Left ventricle myocardium inferior (tissue), 1 donor: ENCODE measurements at regions not wholly inside any gene's neighbourhood (a gene's known extent, or its start where the extent isn't known, plus 50 kb on each side); places are given as distances from the start of the nearest gene placed in this dataset.

Source experiments
- DNase-seq: peaks from one replicate; pipeline ENCODE4 v3.0.0-alpha.2; 2020
- H3K27ac ChIP-seq: fragments of 200-600 bp; replicated peaks from 2 replicates; pipeline ENCODE4 v1.8.0; 2021
- H3K27me3 ChIP-seq: fragments of 200-600 bp; 2 replicates; pipeline ENCODE4 v1.8.0; 2021; ENCODE audit warnings: low read depth
- H3K36me3 ChIP-seq: fragments of 200-600 bp; 2 replicates; pipeline ENCODE4 v1.8.0; 2021
- H3K4me1 ChIP-seq: fragments of 200-600 bp; 2 replicates; pipeline ENCODE4 v1.8.0; 2021
- H3K4me3 ChIP-seq: fragments of 200-600 bp; 2 replicates; pipeline ENCODE4 v1.8.0; 2021; ENCODE audit warnings: mild to moderate bottlenecking, moderate library complexity
- H3K9me3 ChIP-seq: fragments of 200-600 bp; replicated peaks from 2 replicates; pipeline ENCODE4 v1.8.0; 2021
- intact Hi-C: fragments of 100-400 bp; cut with micrococcal nuclease; formaldehyde crosslinking; loops from one replicate; pipeline ENCODE4 v1.11.0; 2022
- TF ChIP-seq, protein P1 (sequence below): fragments of 200-600 bp; IDR thresholded peaks from 2 replicates; pipeline ENCODE4 v1.8.0; 2021; ENCODE audit warnings: antibody characterized with exemption, mild to moderate bottlenecking, borderline replicate concordance
- donor health status: DM: no; HTN: yes; CAD: no; lungs with severe emphysema.

- no peak overlapping the region for H3K4me3 ChIP-seq
- H3K36me3 ChIP-seq = no peaks in the 10 kb centered on the region
- no peaks in the 10 kb centered on the region for H3K4me1 ChIP-seq
- H3K27ac ChIP-seq = no peak overlapping the region
- TF ChIP-seq, protein P1, sequence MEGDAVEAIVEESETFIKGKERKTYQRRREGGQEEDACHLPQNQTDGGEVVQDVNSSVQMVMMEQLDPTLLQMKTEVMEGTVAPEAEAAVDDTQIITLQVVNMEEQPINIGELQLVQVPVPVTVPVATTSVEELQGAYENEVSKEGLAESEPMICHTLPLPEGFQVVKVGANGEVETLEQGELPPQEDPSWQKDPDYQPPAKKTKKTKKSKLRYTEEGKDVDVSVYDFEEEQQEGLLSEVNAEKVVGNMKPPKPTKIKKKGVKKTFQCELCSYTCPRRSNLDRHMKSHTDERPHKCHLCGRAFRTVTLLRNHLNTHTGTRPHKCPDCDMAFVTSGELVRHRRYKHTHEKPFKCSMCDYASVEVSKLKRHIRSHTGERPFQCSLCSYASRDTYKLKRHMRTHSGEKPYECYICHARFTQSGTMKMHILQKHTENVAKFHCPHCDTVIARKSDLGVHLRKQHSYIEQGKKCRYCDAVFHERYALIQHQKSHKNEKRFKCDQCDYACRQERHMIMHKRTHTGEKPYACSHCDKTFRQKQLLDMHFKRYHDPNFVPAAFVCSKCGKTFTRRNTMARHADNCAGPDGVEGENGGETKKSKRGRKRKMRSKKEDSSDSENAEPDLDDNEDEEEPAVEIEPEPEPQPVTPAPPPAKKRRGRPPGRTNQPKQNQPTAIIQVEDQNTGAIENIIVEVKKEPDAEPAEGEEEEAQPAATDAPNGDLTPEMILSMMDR = no peak
- intact Hi-C loops = no loop called here
- no peaks in the 10 kb centered on the region for H3K27me3 ChIP-seq
- no peaks in the 10 kb centered on the region for H3K9me3 ChIP-seq
- DNase-seq = no peak
Measured at GRCh38 chr5:8290721-8291120, 421.8 kb downstream of the MTRR start.

DNA sequence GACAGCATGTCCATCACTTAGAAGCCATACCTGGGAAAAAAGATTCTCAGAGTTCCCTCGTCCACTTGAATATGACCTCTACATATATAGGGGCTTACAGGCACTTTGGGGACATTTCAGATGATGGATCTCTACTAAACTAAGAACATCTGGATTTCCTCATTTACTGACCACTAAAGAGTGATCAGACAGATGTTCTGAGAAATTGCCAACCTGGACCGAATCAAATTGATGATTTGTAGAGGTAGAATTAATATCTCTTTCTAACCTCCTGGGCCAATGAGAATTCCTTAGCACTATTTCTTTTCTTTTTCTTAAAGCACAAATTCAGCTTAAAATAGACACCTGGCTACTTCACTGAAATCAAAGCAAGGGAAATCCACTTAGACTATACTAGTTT, 422.7 kb downstream of the MTRR start:
- TF ChIP-seq, protein P1 = no peak
- Histone ChIP-seq H3K4me3 (no peak overlapping the region), H3K36me3 (no peaks in the 10 kb centered on the region), H3K27ac (no peak overlapping the region), H3K4me1 (no peaks in the 10 kb centered on the region), H3K27me3 (no peaks in the 10 kb centered on the region), H3K9me3 (no peaks in the 10 kb centered on the region)
- no peak for DNase-seq
- intact Hi-C loops = no loop called here

DNA sequence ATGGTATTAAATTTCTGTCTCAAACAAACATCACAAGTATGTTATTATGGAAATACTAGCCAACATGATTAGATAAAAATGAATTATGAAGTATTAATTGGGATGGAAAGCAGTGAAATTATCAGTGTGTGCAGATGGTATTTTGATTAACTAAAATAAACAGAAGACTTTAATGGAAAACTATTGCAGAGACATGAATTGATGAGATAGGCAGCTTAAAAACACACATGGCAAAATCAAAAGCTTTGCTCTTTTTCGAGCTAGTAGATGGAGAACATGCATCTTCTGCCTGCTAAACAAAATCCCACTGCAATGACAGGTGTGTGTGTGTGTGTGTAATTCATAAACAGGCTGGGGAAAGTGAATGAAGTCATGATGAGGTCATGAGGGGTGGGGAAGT, 426.2 kb downstream of the MTRR start:
- H3K9me3 ChIP-seq = no peaks in the 10 kb centered on the region
- H3K4me1 ChIP-seq = no peaks in the 10 kb centered on the region
- H3K27me3 ChIP-seq = no peaks in the 10 kb centered on the region
- TF ChIP-seq, protein P1 = no peak
- no peaks in the 10 kb centered on the region for H3K36me3 ChIP-seq
- no peak for DNase-seq
- intact Hi-C loops = no loop called here
- no peak overlapping the region for H3K27ac ChIP-seq
- H3K4me3 ChIP-seq = no peak overlapping the region

- no peaks in the 10 kb centered on the region for H3K4me1 ChIP-seq
Measured at GRCh38 chr5:8299716-8300115, 430.8 kb downstream of the MTRR start.

DNA sequence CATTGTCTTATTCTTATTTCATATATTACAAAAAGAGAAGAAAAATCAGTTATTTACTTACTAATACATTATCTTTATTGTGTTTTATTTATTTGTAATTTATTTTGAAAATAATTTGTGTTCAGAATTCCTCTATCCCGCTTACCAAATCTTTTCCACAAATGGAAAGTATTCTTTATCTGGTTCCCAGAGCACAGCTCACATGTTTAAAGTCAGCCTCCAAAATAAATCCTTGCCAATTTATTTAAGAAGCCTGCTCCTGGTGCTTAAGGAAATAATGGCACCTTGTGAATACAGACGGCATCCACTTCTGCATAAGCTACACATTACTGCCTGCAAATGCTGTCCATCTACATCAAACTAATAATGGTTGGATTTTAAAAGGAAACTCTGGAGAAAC, 435.4 kb downstream of the MTRR start:
- intact Hi-C loops = no loop called here
- H3K4me1 ChIP-seq = no peaks in the 10 kb centered on the region

More at GRCh38 chr5:8299716-8300115, 430.8 kb downstream of the MTRR start:
- Histone ChIP-seq H3K27me3 (no peaks in the 10 kb centered on the region), H3K36me3 (no peaks in the 10 kb centered on the region), H3K27ac (no peak overlapping the region), H3K4me3 (no peak overlapping the region), H3K9me3 (no peaks in the 10 kb centered on the region)
- TF ChIP-seq, protein P1 = no peak
- intact Hi-C loops = no loop called here
- DNase-seq = no peak

More for the DNA sequence above, 435.4 kb downstream of the MTRR start:
- Histone ChIP-seq H3K9me3 (peaks cover 10% of the 10 kb centered on the region), H3K27ac (no peak overlapping the region), H3K27me3 (no peaks in the 10 kb centered on the region), H3K36me3 (no peaks in the 10 kb centered on the region), H3K4me3 (no peak overlapping the region)
- DNase-seq = no peak
- TF ChIP-seq, protein P1 = no peak
